ENCODE measurements at regions not wholly inside any gene's neighbourhood (a gene's known extent, or its start where the extent isn't known, plus 50 kb on each side); places are given as distances from the start of the nearest gene placed in this dataset.

GRCh38 chr3:33936171-33936920 lies 137.9 kb downstream of the PDCD6IP start:
- TF ChIP-seq CTCF (conservative IDR thresholded peaks at IDR 0.05) (no peak), ZFX (IDR thresholded peaks at IDR 0.05) (no peak)
- no peak overlapping the region for H3K27ac ChIP-seq

GRCh38 chr3:33936921-33937525 lies 138.6 kb downstream of the PDCD6IP start:
- H3K27ac ChIP-seq = no peak overlapping the region
- TF ChIP-seq CTCF (conservative IDR thresholded peaks at IDR 0.05) (no peak), ZFX (IDR thresholded peaks at IDR 0.05) (no peak)

DNA sequence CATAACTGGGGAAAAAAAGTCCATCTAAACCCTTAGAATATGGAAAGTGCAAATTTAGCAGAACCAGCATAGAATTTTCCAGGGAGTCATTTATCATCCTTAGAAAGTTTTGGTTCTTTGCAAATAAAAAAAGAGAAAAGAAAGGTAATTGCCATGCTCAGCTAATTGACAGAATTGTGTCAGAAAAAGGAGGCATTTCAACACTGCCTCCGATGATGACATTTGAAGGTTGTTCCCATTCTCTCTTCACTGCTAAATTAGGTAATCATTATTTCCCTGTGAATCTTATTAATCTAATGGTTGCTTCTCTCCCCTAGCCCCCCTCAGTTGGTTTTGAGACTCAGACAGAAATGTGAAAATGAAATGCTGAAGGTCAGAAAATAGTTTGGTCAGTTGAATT lies 139.2 kb downstream of the PDCD6IP start:
- no peak for TF ChIP-seq CTCF (conservative IDR thresholded peaks at IDR 0.05)
- no peak for TF ChIP-seq ZFX (IDR thresholded peaks at IDR 0.05)
- no peak overlapping the region for H3K27ac ChIP-seq

DNA sequence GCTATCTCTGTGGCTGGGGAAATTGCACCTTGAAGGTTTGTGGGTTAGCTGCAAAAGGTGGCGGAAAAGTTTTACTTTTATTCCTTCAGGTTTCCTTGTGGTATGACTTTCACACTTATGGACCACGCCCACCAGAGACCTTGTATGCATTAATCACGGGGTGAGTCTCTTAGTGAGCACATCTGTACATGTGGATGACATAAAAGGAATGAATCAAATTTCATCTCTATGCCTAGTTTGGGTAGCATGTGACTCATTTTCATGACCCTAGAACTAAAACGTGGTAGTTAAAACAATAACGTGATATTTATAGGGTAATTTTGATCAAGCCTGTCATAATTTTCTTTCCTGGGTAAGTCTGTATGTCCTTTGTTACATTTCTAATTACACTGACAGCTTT lies 141.7 kb downstream of the PDCD6IP start:
- H3K27ac ChIP-seq = no peak overlapping the region
- TF ChIP-seq CTCF (conservative IDR thresholded peaks at IDR 0.05) = no peak
- no peak for TF ChIP-seq ZFX (IDR thresholded peaks at IDR 0.05)

- TF ChIP-seq ZFX (IDR thresholded peaks at IDR 0.05) (no peak), CTCF (conservative IDR thresholded peaks at IDR 0.05) (no peak)
- no peak overlapping the region for H3K27ac ChIP-seq
Observed at GRCh38 chr3:33940736-33941135, 142.3 kb downstream of the PDCD6IP start.

DNA sequence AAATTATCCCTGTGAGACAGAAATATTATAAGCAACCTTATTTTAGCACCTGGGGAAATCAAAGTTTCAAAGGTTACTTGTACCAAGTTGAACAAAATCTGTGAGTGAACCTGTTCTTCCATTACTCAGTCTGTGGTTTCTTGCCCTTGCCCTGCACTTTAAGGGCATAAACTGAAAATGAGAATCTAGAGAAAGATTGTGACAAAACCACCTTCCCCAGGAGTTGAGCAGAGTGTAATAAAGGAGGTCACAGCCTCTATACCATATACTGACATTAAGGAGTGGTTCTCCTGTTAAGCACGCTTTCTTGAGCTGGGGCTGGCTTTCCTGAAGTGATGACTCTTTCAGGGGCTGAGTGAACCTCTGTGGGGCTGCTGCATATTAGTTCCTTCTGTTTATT lies 143.4 kb downstream of the PDCD6IP start:
- TF ChIP-seq ZFX (IDR thresholded peaks at IDR 0.05) = no peak
- no peak for TF ChIP-seq CTCF (conservative IDR thresholded peaks at IDR 0.05)
- H3K27ac ChIP-seq = no peak overlapping the region

DNA sequence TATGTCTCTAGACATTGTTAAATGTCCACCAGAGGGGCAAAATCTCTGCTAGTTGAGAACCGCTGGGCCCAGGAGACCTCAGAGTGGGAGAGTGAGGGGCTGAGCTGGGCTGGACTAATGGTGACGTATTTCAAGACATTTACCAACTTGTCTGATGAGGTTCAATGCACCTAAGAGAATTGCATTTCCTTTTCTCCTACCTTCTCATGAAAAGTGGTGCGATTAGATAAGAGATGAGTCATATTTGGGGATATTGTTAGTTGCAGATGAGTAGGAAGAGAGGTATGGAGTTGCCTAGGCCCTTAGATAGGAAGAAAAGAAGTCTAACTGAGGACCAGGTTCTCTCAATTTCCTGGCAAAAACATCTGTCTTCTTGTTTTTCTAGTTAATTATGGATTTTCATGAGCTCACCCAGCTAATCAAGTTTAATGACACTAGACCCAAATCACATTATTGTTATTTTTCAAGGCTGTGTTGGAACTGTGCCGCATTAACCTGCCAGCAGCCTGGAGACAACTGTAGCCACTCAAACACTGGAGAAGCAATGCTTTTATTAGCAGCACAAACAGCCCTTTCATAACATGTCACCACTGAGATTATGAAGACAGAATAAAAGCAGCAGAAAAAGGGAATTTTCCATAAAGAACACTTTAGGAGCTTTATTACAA lies 144.2 kb downstream of the PDCD6IP start:
- no peak for TF ChIP-seq CTCF (conservative IDR thresholded peaks at IDR 0.05)
- no peak for TF ChIP-seq ZFX (IDR thresholded peaks at IDR 0.05)

More for the DNA sequence above, 144.2 kb downstream of the PDCD6IP start:
- H3K27ac ChIP-seq = no peak overlapping the region
